OCI-LY1 (cell line): ENCODE measurements at regions not wholly inside any gene's neighbourhood (a gene's known extent, or its start where the extent isn't known, plus 50 kb on each side); places are given as distances from the start of the nearest gene placed in this dataset.

Experiments used
- H2AFZ ChIP-seq: fragments of 200-600 bp; sonication (generic), shearing (Covaris generic); 2 replicates; pipeline ENCODE4 v1.6.0; 2014; ENCODE audit warnings: antibody characterized with exemption, mild to moderate bottlenecking, low read length
- H3F3A ChIP-seq: fragments of 200-600 bp; sonication (generic), shearing (Covaris generic); 2 replicates; pipeline ENCODE4 v1.6.0; 2014; ENCODE audit warnings: mild to moderate bottlenecking, antibody characterized with exemption, low read length, moderate library complexity; ENCODE audit not compliant: insufficient read depth
- H3K27ac ChIP-seq: fragments of 200-600 bp; sonication (generic); 2 replicates; pipeline ENCODE4 v1.5.1; 2014; ENCODE audit warnings: low read length, mixed run types, mild to moderate bottlenecking, low read depth; ENCODE audit not compliant: poor library complexity, severe bottlenecking
- H3K27me3 ChIP-seq: fragments of 200-600 bp; sonication (generic); 2 replicates; pipeline ENCODE4 v1.6.0; 2014; ENCODE audit warnings: antibody characterized with exemption, mild to moderate bottlenecking, low read length, moderate library complexity; ENCODE audit not compliant: insufficient read depth
- H3K36me3 ChIP-seq: fragments of 200-600 bp; sonication (generic); 2 replicates; pipeline ENCODE4 v1.6.1; 2014; ENCODE audit warnings: mild to moderate bottlenecking, antibody characterized with exemption, low read length, moderate library complexity, mixed read lengths; ENCODE audit not compliant: insufficient read depth
- H3K4me1 ChIP-seq: fragments of 200-600 bp; sonication (generic); 2 replicates; pipeline ENCODE4 v1.5.1; 2014; ENCODE audit warnings: mild to moderate bottlenecking, low read length, moderate library complexity; ENCODE audit not compliant: insufficient read depth, severe bottlenecking
- H3K4me2 ChIP-seq: fragments of 200-600 bp; sonication (generic), shearing (Covaris generic); 2 replicates; pipeline ENCODE4 v1.6.1; 2014; ENCODE audit warnings: low read length
- H3K4me3 ChIP-seq: fragments of 200-600 bp; sonication (generic); 2 replicates; pipeline ENCODE4 v1.5.1; 2014; ENCODE audit warnings: low read length, low read depth, mild to moderate bottlenecking, mixed read lengths; ENCODE audit not compliant: poor library complexity, severe bottlenecking
- H3K79me2 ChIP-seq: fragments of 200-600 bp; shearing (Covaris generic); 2 replicates; pipeline ENCODE4 v1.6.1; 2016; ENCODE audit warnings: mixed run types, low read length, mixed read lengths; ENCODE audit not compliant: insufficient read depth
- H3K9ac ChIP-seq: fragments of 200-600 bp; sonication (generic), shearing (Covaris generic); 2 replicates; pipeline ENCODE4 v1.6.1; 2014; ENCODE audit warnings: mild to moderate bottlenecking, low read length, mixed read lengths
- H3K9me2 ChIP-seq: fragments of 200-600 bp; sonication (generic), shearing (Covaris generic); 2 replicates; pipeline ENCODE4 v1.6.1; 2014; ENCODE audit warnings: low read depth, mild to moderate bottlenecking, low read length, mixed read lengths
- H3K9me3 ChIP-seq: fragments of 200-600 bp; shearing (Covaris generic); 2 replicates; pipeline ENCODE4 v1.6.1; 2014; ENCODE audit warnings: low read length, mixed read lengths
- H4K20me1 ChIP-seq: fragments of 200-600 bp; sonication (generic), shearing (Covaris generic); 2 replicates; pipeline ENCODE4 v1.6.0; 2016; ENCODE audit warnings: mild to moderate bottlenecking, low read length; ENCODE audit not compliant: insufficient read depth
- CTCF ChIP-seq: fragments of 200-600 bp; sonication (generic), shearing (Covaris generic); IDR thresholded peaks from 2 replicates; pipeline ENCODE4 v1.5.1; 2017; ENCODE audit warnings: mild to moderate bottlenecking, antibody characterized with exemption, low read length, moderate library complexity, mixed read lengths
- EZH2 ChIP-seq: fragments of 200-600 bp; sonication (generic), shearing (Covaris generic); IDR thresholded peaks from 2 replicates; pipeline ENCODE4 v1.8.0; 2017; ENCODE audit warnings: borderline replicate concordance, mixed run types, mild to moderate bottlenecking, antibody characterized with exemption, low read length, moderate library complexity, mixed read lengths

- no peak overlapping the region for H3K4me2 ChIP-seq
These were observed 114.3 kb upstream of the PCSK5 start for GRCh38 chr9:75775966-75776691.

GRCh38 chr9:75780185-75780584, 110.3 kb upstream of the PCSK5 start:
- H3K4me2 ChIP-seq: no peak overlapping the region
- no peaks in the 10 kb centered on the region for H3K27me3 ChIP-seq
- no peaks in the 10 kb centered on the region for H3K4me1 ChIP-seq
- TF ChIP-seq CTCF: no peak
- no peak for TF ChIP-seq EZH2
- no peaks in the 10 kb centered on the region for H4K20me1 ChIP-seq
- H3K4me3 ChIP-seq: no peak overlapping the region
- no peaks in the 10 kb centered on the region for H3K36me3 ChIP-seq
- H3F3A ChIP-seq: no peaks in the 10 kb centered on the region
- H3K9me3 ChIP-seq: no peaks in the 10 kb centered on the region
- H3K9ac ChIP-seq: no peak overlapping the region
- H3K27ac ChIP-seq: no peak overlapping the region
- no peak overlapping the region for H2AFZ ChIP-seq
- H3K9me2 ChIP-seq: no peaks in the 10 kb centered on the region
- H3K79me2 ChIP-seq: no peaks in the 10 kb centered on the region

More at GRCh38 chr9:75775966-75776691, 114.3 kb upstream of the PCSK5 start:
- no peaks in the 10 kb centered on the region for H4K20me1 ChIP-seq
- no peak overlapping the region for H2AFZ ChIP-seq
- H3K27me3 ChIP-seq: no peaks in the 10 kb centered on the region
- no peaks in the 10 kb centered on the region for H3K4me1 ChIP-seq
- H3K9me2 ChIP-seq: no peaks in the 10 kb centered on the region
- no peak overlapping the region for H3K9ac ChIP-seq
- no peaks in the 10 kb centered on the region for H3F3A ChIP-seq
- no peak overlapping the region for H3K4me3 ChIP-seq
- no peak for TF ChIP-seq CTCF
- no peaks in the 10 kb centered on the region for H3K9me3 ChIP-seq
- no peaks in the 10 kb centered on the region for H3K79me2 ChIP-seq
- no peaks in the 10 kb centered on the region for H3K36me3 ChIP-seq
- no peak overlapping the region for H3K27ac ChIP-seq

- H3K27me3 ChIP-seq: no peaks in the 10 kb centered on the region
- no peaks in the 10 kb centered on the region for H3K4me1 ChIP-seq
- H3K27ac ChIP-seq: no peak overlapping the region
- H3K9ac ChIP-seq: no peak overlapping the region
- no peaks in the 10 kb centered on the region for H3K36me3 ChIP-seq
- H3K79me2 ChIP-seq: no peaks in the 10 kb centered on the region
- no peaks in the 10 kb centered on the region for H3K9me3 ChIP-seq
- H3K4me2 ChIP-seq: no peak overlapping the region
- H3K9me2 ChIP-seq: no peaks in the 10 kb centered on the region
- H2AFZ ChIP-seq: no peak overlapping the region
- H4K20me1 ChIP-seq: no peaks in the 10 kb centered on the region
- no peak overlapping the region for H3K4me3 ChIP-seq
- H3F3A ChIP-seq: no peaks in the 10 kb centered on the region
- TF ChIP-seq CTCF (no peak), EZH2 (no peak)
These were observed 102.4 kb upstream of the PCSK5 start for GRCh38 chr9:75788006-75788634.
